ENCODE measurements at regions not wholly inside any gene's neighbourhood (a gene's known extent, or its start where the extent isn't known, plus 50 kb on each side); places are given as distances from the start of the nearest gene placed in this dataset.

GRCh38 chr10:109203646-109204353 lies 719.5 kb downstream of the XPNPEP1 start:
- Histone ChIP-seq H3K4me3 (no peak overlapping the region), H3K9me3 (no peaks in the 10 kb centered on the region), H3K27ac (no peak overlapping the region), H3K36me3 (no peaks in the 10 kb centered on the region), H3K4me1 (no peaks in the 10 kb centered on the region), H3K27me3 (no peaks in the 10 kb centered on the region)
- 82 to 87% methylated on average over 3 of the region's 3 CpGs for WGBS, 2 donors
- DNase-seq: no peak
- no peak for ATAC-seq (ENCODE audit: low FRiP score in 2 of 2)
- TF ChIP-seq POLR2A (IDR thresholded peaks at IDR 0.05) (no peak), POLR2AphosphoS5 (IDR thresholded peaks at IDR 0.05) (no peak), CTCF (IDR thresholded peaks at IDR 0.05) (no peak), EP300 (IDR thresholded peaks at IDR 0.05) (no peak)

GRCh38 chr10:109202111-109202510 lies 721.2 kb downstream of the XPNPEP1 start:
- TF ChIP-seq EP300 (IDR thresholded peaks at IDR 0.05) (no peak), POLR2AphosphoS5 (IDR thresholded peaks at IDR 0.05) (no peak)
- no peak for ATAC-seq (ENCODE audit: low FRiP score in 2 of 2)
- WGBS, 2 donors: 82 to 88% methylated on average over 3 of the region's 3 CpGs
- Histone ChIP-seq H3K9me3 (no peaks in the 10 kb centered on the region), H3K4me1 (no peaks in the 10 kb centered on the region), H3K27ac (no peak overlapping the region), H3K27me3 (no peaks in the 10 kb centered on the region), H3K36me3 (no peaks in the 10 kb centered on the region), H3K4me3 (no peak overlapping the region)
- DNase-seq: no peak

GRCh38 chr10:109200646-109201045 lies 722.7 kb downstream of the XPNPEP1 start:
- Histone ChIP-seq H3K4me3 (no peak overlapping the region), H3K27ac (no peak overlapping the region), H3K9me3 (no peaks in the 10 kb centered on the region), H3K27me3 (no peaks in the 10 kb centered on the region), H3K36me3 (no peaks in the 10 kb centered on the region), H3K4me1 (no peaks in the 10 kb centered on the region)
- 42 to 50% methylated on average over 2 of the region's 2 CpGs for WGBS, 2 donors
- TF ChIP-seq EP300 (IDR thresholded peaks at IDR 0.05) (no peak), POLR2AphosphoS5 (IDR thresholded peaks at IDR 0.05) (no peak), CTCF (IDR thresholded peaks at IDR 0.05) (no peak), POLR2A (IDR thresholded peaks at IDR 0.05) (no peak)
- DNase-seq: no peak
- no peak for ATAC-seq (ENCODE audit: low FRiP score in 2 of 2)

GRCh38 chr10:109191823-109192222 lies 731.5 kb downstream of the XPNPEP1 start:
- peaks cover 0 to 21% (median 8%) of the 10 kb centered on the region in 4 donors for H3K9me3 ChIP-seq
- H3K27me3 ChIP-seq: no peaks in the 10 kb centered on the region
- no peak for TF ChIP-seq POLR2AphosphoS5 (IDR thresholded peaks at IDR 0.05)
- no peak for TF ChIP-seq EP300 (IDR thresholded peaks at IDR 0.05)
- no peak for TF ChIP-seq POLR2A (IDR thresholded peaks at IDR 0.05)
- no peak for TF ChIP-seq CTCF (IDR thresholded peaks at IDR 0.05)
- H3K27ac ChIP-seq: no peak overlapping the region
- H3K4me3 ChIP-seq: no peak overlapping the region
- 61 to 68% methylated on average over 2 of the region's 2 CpGs for WGBS, 2 donors
- H3K36me3 ChIP-seq: no peaks in the 10 kb centered on the region
- DNase-seq (no peak), ATAC-seq (ENCODE audit: low FRiP score in 2 of 2) (no peak)
- no peaks in the 10 kb centered on the region for H3K4me1 ChIP-seq

GRCh38 chr10:109191341-109191740 lies 732.0 kb downstream of the XPNPEP1 start:
- Histone ChIP-seq H3K27me3 (no peaks in the 10 kb centered on the region), H3K36me3 (no peaks in the 10 kb centered on the region), H3K4me1 (no peaks in the 10 kb centered on the region), H3K9me3 (peaks cover 0 to 26% (median 8%) of the 10 kb centered on the region in 4 donors), H3K27ac (no peak overlapping the region), H3K4me3 (no peak overlapping the region)
- no peak for ATAC-seq (ENCODE audit: low FRiP score in 2 of 2)
- TF ChIP-seq POLR2A (IDR thresholded peaks at IDR 0.05): no peak
- no peak for TF ChIP-seq CTCF (IDR thresholded peaks at IDR 0.05)
- TF ChIP-seq EP300 (IDR thresholded peaks at IDR 0.05): no peak
- TF ChIP-seq POLR2AphosphoS5 (IDR thresholded peaks at IDR 0.05): no peak
- DNase-seq: no peak
- 66 to 67% methylated on average over 5 of the region's 5 CpGs for WGBS, 2 donors

All from upper lobe of left lung (tissue), 6 donors.